Immature natural killer cell (primary cell): ENCODE measurements at regions not wholly inside any gene's neighbourhood (a gene's known extent, or its start where the extent isn't known, plus 50 kb on each side); places are given as distances from the start of the nearest gene placed in this dataset.

Experiments
- DNase-seq, 3 donors: peaks; one replicate each; pipeline ENCODE4 v3.0.0; 2022; ENCODE audit warnings: mixed read lengths in 1 of 3
- H3K27ac Mint-ChIP-seq, 6 donors: one replicate each; pipeline ENCODE4 v1.8.0; 2020; ENCODE audit warnings: mixed read lengths in 6 of 6, mild to moderate bottlenecking in 5 of 6, inconsistent platforms in 4 of 6, moderate library complexity in 3 of 6
- H3K27me3 Mint-ChIP-seq, 3 donors: one replicate each; pipeline ENCODE4 v1.8.0; 2020 to 2021; ENCODE audit warnings: low read depth in 3 of 3, mild to moderate bottlenecking in 3 of 3, mixed read lengths in 3 of 3, moderate library complexity in 3 of 3, inconsistent platforms in 1 of 3
- H3K36me3 Mint-ChIP-seq, 3 donors: one replicate each; pipeline ENCODE4 v1.8.0; 2020; ENCODE audit warnings: mixed read lengths in 3 of 3, inconsistent platforms in 2 of 3, mild to moderate bottlenecking in 2 of 3
- H3K4me1 Mint-ChIP-seq, 2 donors: one replicate each; pipeline ENCODE4 v1.8.0; 2020; ENCODE audit warnings: inconsistent platforms in 2 of 2, mild to moderate bottlenecking in 2 of 2, mixed read lengths in 2 of 2, moderate library complexity in 1 of 2
- H3K4me3 Mint-ChIP-seq, 5 donors: one replicate each; pipeline ENCODE4 v1.8.0; 2020; ENCODE audit warnings: mild to moderate bottlenecking in 5 of 5, mixed read lengths in 5 of 5, inconsistent platforms in 3 of 5, moderate library complexity in 3 of 5
- H3K9me3 Mint-ChIP-seq, 6 donors: one replicate each; pipeline ENCODE4 v1.8.0; 2020; ENCODE audit warnings: mild to moderate bottlenecking in 6 of 6, mixed read lengths in 6 of 6, inconsistent platforms in 4 of 6, moderate library complexity in 3 of 6

- H3K4me3 Mint-ChIP-seq, result no peak overlapping the region
- H3K27ac Mint-ChIP-seq, result no peak overlapping the region
- no peaks in the 10 kb centered on the region for H3K36me3 Mint-ChIP-seq
- no peaks in the 10 kb centered on the region for H3K4me1 Mint-ChIP-seq
- H3K27me3 Mint-ChIP-seq, result no peaks in the 10 kb centered on the region
- H3K9me3 Mint-ChIP-seq, result peaks cover 7 to 37% (median 11%) of the 10 kb centered on the region in 6 donors
- DNase-seq, result no peak
These were observed 358.6 kb downstream of the RBM43 start for GRCh38 chr2:150903055-150903454.

DNA sequence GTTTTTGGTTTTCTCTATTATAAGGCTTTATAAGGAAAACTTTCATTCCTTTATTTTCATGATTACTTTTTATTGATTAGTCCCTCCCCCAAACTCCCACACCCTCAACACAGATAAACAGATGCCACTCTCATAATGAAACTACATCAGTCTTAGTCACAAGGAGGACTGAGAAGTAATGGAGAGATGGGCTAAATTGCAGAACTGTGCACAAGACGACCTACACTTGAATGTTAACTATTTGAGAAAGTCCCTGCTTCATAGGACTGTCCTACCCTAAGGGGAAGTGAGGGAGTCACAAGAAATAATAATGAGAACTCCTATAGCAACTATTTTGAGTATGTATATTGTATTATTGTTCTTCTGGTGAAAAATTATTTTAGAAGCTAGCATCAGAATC lies 360.8 kb downstream of the RBM43 start:
- H3K27ac Mint-ChIP-seq, result no peak overlapping the region
- no peaks in the 10 kb centered on the region for H3K27me3 Mint-ChIP-seq
- H3K36me3 Mint-ChIP-seq, result no peaks in the 10 kb centered on the region
- H3K4me3 Mint-ChIP-seq, result no peak overlapping the region
- H3K4me1 Mint-ChIP-seq, result no peaks in the 10 kb centered on the region
- H3K9me3 Mint-ChIP-seq, result peaks cover 6 to 38% (median 11%) of the 10 kb centered on the region in 6 donors
- DNase-seq, result no peak

GRCh38 chr2:150895968-150896367 lies 365.7 kb downstream of the RBM43 start:
- DNase-seq, result no peak
- Mint-ChIP-seq H3K36me3 (no peaks in the 10 kb centered on the region), H3K4me3 (no peak overlapping the region), H3K9me3 (peaks cover 3 to 22% (median 11%) of the 10 kb centered on the region in 6 donors), H3K27me3 (peaks cover 0 to 2% (median 0%) of the 10 kb centered on the region in 3 donors), H3K4me1 (no peaks in the 10 kb centered on the region), H3K27ac (no peak overlapping the region)

DNA sequence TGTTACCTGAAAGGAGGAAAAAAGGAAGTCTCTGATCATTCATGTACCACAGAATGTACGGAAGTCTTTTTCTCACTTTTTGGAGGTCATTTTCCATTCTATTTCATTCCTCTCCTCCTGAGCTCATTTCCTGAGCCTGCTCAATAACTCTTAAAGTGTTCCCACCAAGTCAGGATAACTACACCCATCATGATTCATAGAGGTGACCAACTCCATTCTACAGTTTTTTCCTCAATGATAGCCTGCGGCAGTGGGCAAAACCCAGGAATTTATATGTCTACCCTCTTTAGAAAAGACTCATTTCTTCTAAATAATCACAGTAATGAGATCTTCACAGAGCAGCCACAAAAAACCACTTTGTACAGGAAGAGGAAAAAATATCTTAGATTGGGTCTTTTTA lies 372.5 kb downstream of the RBM43 start:
- Mint-ChIP-seq H3K4me1 (no peaks in the 10 kb centered on the region), H3K4me3 (no peak overlapping the region), H3K27ac (no peak overlapping the region), H3K9me3 (peaks cover 0 to 14% (median 6%) of the 10 kb centered on the region in 6 donors), H3K36me3 (no peaks in the 10 kb centered on the region), H3K27me3 (peaks cover 0 to 2% (median 0%) of the 10 kb centered on the region in 3 donors)
- no peak for DNase-seq

GRCh38 chr2:150888337-150888736 lies 373.3 kb downstream of the RBM43 start:
- Mint-ChIP-seq H3K36me3 (no peaks in the 10 kb centered on the region), H3K4me1 (no peaks in the 10 kb centered on the region), H3K27me3 (peaks cover 0 to 2% (median 0%) of the 10 kb centered on the region in 3 donors), H3K27ac (no peak overlapping the region), H3K9me3 (peaks cover 0 to 14% (median 5%) of the 10 kb centered on the region in 6 donors), H3K4me3 (no peak overlapping the region)
- DNase-seq, result no peak

DNA sequence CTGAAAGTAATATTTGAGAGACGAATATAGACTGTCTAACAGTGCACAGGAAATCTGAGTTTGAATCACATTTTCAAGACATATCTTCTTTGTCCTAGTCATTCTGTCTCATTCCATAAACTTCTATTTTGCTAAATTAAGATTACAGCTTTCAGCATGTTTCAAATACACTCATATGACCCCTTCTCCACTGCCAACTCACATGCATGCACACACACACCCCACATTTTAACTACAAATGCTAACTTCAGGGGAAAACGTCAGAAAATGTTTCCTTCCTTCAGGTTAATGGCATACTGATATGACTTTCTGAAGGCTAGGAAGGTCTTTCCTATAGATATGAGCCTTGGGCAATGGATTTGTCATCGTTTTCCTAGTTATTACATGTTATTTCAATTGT lies 373.7 kb downstream of the RBM43 start:
- no peak overlapping the region for H3K27ac Mint-ChIP-seq
- no peak for DNase-seq
- H3K4me3 Mint-ChIP-seq, result no peak overlapping the region
- H3K36me3 Mint-ChIP-seq, result no peaks in the 10 kb centered on the region
- H3K4me1 Mint-ChIP-seq, result no peaks in the 10 kb centered on the region
- H3K27me3 Mint-ChIP-seq, result peaks cover 0 to 2% (median 0%) of the 10 kb centered on the region in 3 donors
- H3K9me3 Mint-ChIP-seq, result peaks cover 0 to 14% (median 5%) of the 10 kb centered on the region in 6 donors

- no peaks in the 10 kb centered on the region for H3K4me1 Mint-ChIP-seq
- peaks cover 0 to 3% (median 2%) of the 10 kb centered on the region in 3 donors for H3K27me3 Mint-ChIP-seq
- H3K27ac Mint-ChIP-seq, result no peak overlapping the region
- no peak for DNase-seq
- H3K36me3 Mint-ChIP-seq, result no peaks in the 10 kb centered on the region
- peaks cover 0 to 13% (median 5%) of the 10 kb centered on the region in 6 donors for H3K9me3 Mint-ChIP-seq
- no peak overlapping the region for H3K4me3 Mint-ChIP-seq
These were observed 375.8 kb downstream of the RBM43 start for GRCh38 chr2:150885774-150886386.

DNA sequence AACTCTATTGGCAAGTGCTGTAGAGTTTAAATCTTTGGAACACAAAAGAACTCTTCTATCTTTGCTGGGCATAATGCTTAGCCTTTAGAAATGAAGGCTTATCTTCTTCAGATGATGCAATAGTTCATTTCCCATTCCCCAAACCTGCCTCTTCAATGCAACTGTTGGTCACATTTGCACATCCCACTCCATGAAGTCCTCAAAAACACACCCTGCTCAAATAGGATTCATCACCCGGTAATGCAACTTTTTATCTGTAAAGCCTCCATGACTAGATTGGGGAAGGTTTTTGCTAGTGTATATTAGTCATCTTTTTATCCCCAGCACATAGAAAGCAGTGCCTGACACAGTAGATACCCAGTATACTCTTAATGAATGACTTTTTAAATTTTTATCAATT lies 376.4 kb downstream of the RBM43 start:
- Mint-ChIP-seq H3K9me3 (peaks cover 0 to 15% (median 5%) of the 10 kb centered on the region in 6 donors), H3K27ac (no peak overlapping the region), H3K36me3 (no peaks in the 10 kb centered on the region), H3K4me1 (no peaks in the 10 kb centered on the region), H3K27me3 (peaks cover 0 to 3% (median 2%) of the 10 kb centered on the region in 3 donors), H3K4me3 (no peak overlapping the region)
- no peak for DNase-seq

DNA sequence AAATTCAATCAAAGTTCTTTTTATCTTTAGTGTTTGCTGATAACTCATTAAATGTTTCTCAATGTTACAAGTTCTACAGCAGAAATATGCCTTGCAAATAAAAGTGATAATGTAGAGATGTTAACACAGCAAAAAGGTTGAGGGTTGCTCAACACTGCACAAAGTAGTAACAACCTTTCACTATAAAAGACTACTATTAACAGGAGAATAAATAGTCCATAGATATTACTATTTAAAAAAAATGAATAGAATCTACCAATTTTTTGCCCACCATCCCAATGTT lies 378.1 kb downstream of the RBM43 start:
- no peaks in the 10 kb centered on the region for H3K4me1 Mint-ChIP-seq
- H3K36me3 Mint-ChIP-seq, result no peaks in the 10 kb centered on the region
- H3K4me3 Mint-ChIP-seq, result no peak overlapping the region
- no peak for DNase-seq
- H3K27ac Mint-ChIP-seq, result no peak overlapping the region
- H3K9me3 Mint-ChIP-seq, result peaks cover 0 to 12% (median 7%) of the 10 kb centered on the region in 6 donors
- peaks cover 0 to 3% (median 2%) of the 10 kb centered on the region in 3 donors for H3K27me3 Mint-ChIP-seq

- Mint-ChIP-seq H3K4me3 (no peak overlapping the region), H3K27ac (no peak overlapping the region), H3K36me3 (no peaks in the 10 kb centered on the region)
These were observed 378.7 kb downstream of the RBM43 start for GRCh38 chr2:150882751-150883612.

GRCh38 chr2:150880986-150881385 lies 380.7 kb downstream of the RBM43 start:
- H3K4me1 Mint-ChIP-seq, result no peaks in the 10 kb centered on the region
- no peak overlapping the region for H3K4me3 Mint-ChIP-seq
- peaks cover 0 to 12% (median 6%) of the 10 kb centered on the region in 6 donors for H3K9me3 Mint-ChIP-seq
- no peak for DNase-seq
- H3K36me3 Mint-ChIP-seq, result no peaks in the 10 kb centered on the region
- H3K27me3 Mint-ChIP-seq, result peaks cover 0 to 3% (median 2%) of the 10 kb centered on the region in 3 donors
- H3K27ac Mint-ChIP-seq, result no peak overlapping the region

More at GRCh38 chr2:150882751-150883612, 378.7 kb downstream of the RBM43 start:
- H3K4me1 Mint-ChIP-seq, result no peaks in the 10 kb centered on the region
- peaks cover 0 to 12% (median 7%) of the 10 kb centered on the region in 6 donors for H3K9me3 Mint-ChIP-seq
- DNase-seq, result no peak
- H3K27me3 Mint-ChIP-seq, result peaks cover 0 to 3% (median 2%) of the 10 kb centered on the region in 3 donors

DNA sequence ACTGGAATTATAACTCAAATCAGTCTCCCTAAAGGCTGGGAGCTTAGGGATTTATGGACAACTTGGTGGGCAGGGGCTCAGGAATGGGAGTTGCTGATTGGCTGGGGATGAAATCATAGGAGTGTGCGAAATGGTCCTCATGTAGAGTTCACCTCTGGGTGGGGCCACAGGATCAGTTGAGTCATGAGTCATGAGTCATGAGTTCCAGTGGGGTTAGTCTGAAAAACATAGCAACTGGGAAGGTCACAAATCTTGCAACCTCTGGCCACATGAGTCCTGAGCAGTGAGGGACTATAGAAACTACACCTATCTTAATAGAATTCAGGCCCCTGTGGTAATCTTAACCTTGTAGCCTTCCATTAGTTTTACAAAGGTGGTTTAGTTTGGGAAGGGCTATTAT lies 383.3 kb downstream of the RBM43 start:
- Mint-ChIP-seq H3K36me3 (no peaks in the 10 kb centered on the region), H3K27me3 (peaks cover under 1 to 3% (median 2%) of the 10 kb centered on the region in 3 donors), H3K9me3 (peaks cover 0 to 5% (median 4%) of the 10 kb centered on the region in 6 donors), H3K4me3 (no peak overlapping the region), H3K27ac (no peak overlapping the region), H3K4me1 (no peaks in the 10 kb centered on the region)
- DNase-seq, result no peak

GRCh38 chr2:150876251-150876950 lies 385.3 kb downstream of the RBM43 start:
- Mint-ChIP-seq H3K27me3 (peaks cover 2 to 5% (median 2%) of the 10 kb centered on the region in 3 donors), H3K36me3 (no peaks in the 10 kb centered on the region), H3K27ac (no peak overlapping the region), H3K4me3 (no peak overlapping the region), H3K4me1 (no peaks in the 10 kb centered on the region), H3K9me3 (peaks cover 0 to 19% (median 4%) of the 10 kb centered on the region in 6 donors)
- DNase-seq, result no peak

GRCh38 chr2:150873396-150873772 lies 385.9 kb upstream of the RND3 start:
- peaks cover 0 to 25% (median 4%) of the 10 kb centered on the region in 6 donors for H3K9me3 Mint-ChIP-seq

More at GRCh38 chr2:150873396-150873772, 385.9 kb upstream of the RND3 start:
- DNase-seq, result no peak
- Mint-ChIP-seq H3K27me3 (peaks cover 0 to 4% (median 2%) of the 10 kb centered on the region in 3 donors), H3K36me3 (no peaks in the 10 kb centered on the region), H3K4me3 (no peak overlapping the region), H3K27ac (no peak overlapping the region), H3K4me1 (no peaks in the 10 kb centered on the region)
